ENCODE measurements at regions not wholly inside any gene's neighbourhood (a gene's known extent, or its start where the extent isn't known, plus 50 kb on each side); places are given as distances from the start of the nearest gene placed in this dataset.

GRCh38 chr22:22127100-22127499 is 117.5 kb upstream of the VPREB1 start:
- H2AFZ ChIP-seq (ENCODE audit: low read depth): no peak overlapping the region
- no peak overlapping the region for H3K4me3 ChIP-seq (IDR thresholded peaks at IDR 0.05; ENCODE audit: insufficient read depth, low read depth, low read length)
- H3K79me2 ChIP-seq (ENCODE audit: insufficient read depth, low read depth): no peaks in the 10 kb centered on the region
- H3K9ac ChIP-seq: no peak overlapping the region
- H4K20me1 ChIP-seq (ENCODE audit: insufficient read depth): no peaks in the 10 kb centered on the region
- H3K4me2 ChIP-seq: no peak overlapping the region
- H3K27ac ChIP-seq: no peak overlapping the region
- no peak for TF ChIP-seq CTCF (conservative IDR thresholded peaks at IDR 0.05; ENCODE audit: low read depth, low read length)
- H3K27me3 ChIP-seq (ENCODE audit: insufficient read depth, low read depth): no peaks in the 10 kb centered on the region
- H3K4me1 ChIP-seq (ENCODE audit: low read depth, poor library complexity, severe bottlenecking): no peaks in the 10 kb centered on the region
- no peaks in the 10 kb centered on the region for H3K36me3 ChIP-seq (ENCODE audit: insufficient read depth)

- no peaks in the 10 kb centered on the region for H4K20me1 ChIP-seq (ENCODE audit: insufficient read depth)
- no peak overlapping the region for H3K9ac ChIP-seq
- no peak for TF ChIP-seq CTCF (conservative IDR thresholded peaks at IDR 0.05; ENCODE audit: low read depth, low read length)
- H3K27me3 ChIP-seq (ENCODE audit: insufficient read depth, low read depth): no peaks in the 10 kb centered on the region
- no peak overlapping the region for H3K27ac ChIP-seq
- no peak overlapping the region for H2AFZ ChIP-seq (ENCODE audit: low read depth)
- H3K4me1 ChIP-seq (ENCODE audit: low read depth, poor library complexity, severe bottlenecking): no peaks in the 10 kb centered on the region
- no peak overlapping the region for H3K4me2 ChIP-seq
- no peak overlapping the region for H3K4me3 ChIP-seq (IDR thresholded peaks at IDR 0.05; ENCODE audit: insufficient read depth, low read depth, low read length)
- H3K79me2 ChIP-seq (ENCODE audit: insufficient read depth, low read depth): no peaks in the 10 kb centered on the region
- no peaks in the 10 kb centered on the region for H3K36me3 ChIP-seq (ENCODE audit: insufficient read depth)
Observed at GRCh38 chr22:22125579-22126468, 118.8 kb upstream of the VPREB1 start.

- no peak for TF ChIP-seq CTCF (conservative IDR thresholded peaks at IDR 0.05; ENCODE audit: low read depth, low read length)
- H3K36me3 ChIP-seq (ENCODE audit: insufficient read depth): no peaks in the 10 kb centered on the region
- H3K27me3 ChIP-seq (ENCODE audit: insufficient read depth, low read depth): no peaks in the 10 kb centered on the region
- H3K9ac ChIP-seq: no peak overlapping the region
- H4K20me1 ChIP-seq (ENCODE audit: insufficient read depth): no peaks in the 10 kb centered on the region
- no peak overlapping the region for H3K4me2 ChIP-seq
- no peaks in the 10 kb centered on the region for H3K79me2 ChIP-seq (ENCODE audit: insufficient read depth, low read depth)
- H3K27ac ChIP-seq: no peak overlapping the region
- H3K4me1 ChIP-seq (ENCODE audit: low read depth, poor library complexity, severe bottlenecking): no peaks in the 10 kb centered on the region
- no peak overlapping the region for H2AFZ ChIP-seq (ENCODE audit: low read depth)
- no peak overlapping the region for H3K4me3 ChIP-seq (IDR thresholded peaks at IDR 0.05; ENCODE audit: insufficient read depth, low read depth, low read length)
Observed at GRCh38 chr22:22125028-22125578, 119.5 kb upstream of the VPREB1 start.

- Histone ChIP-seq H4K20me1 (ENCODE audit: insufficient read depth) (no peaks in the 10 kb centered on the region), H3K36me3 (ENCODE audit: insufficient read depth) (no peaks in the 10 kb centered on the region), H3K4me1 (ENCODE audit: low read depth, poor library complexity, severe bottlenecking) (no peaks in the 10 kb centered on the region), H3K79me2 (ENCODE audit: insufficient read depth, low read depth) (no peaks in the 10 kb centered on the region), H3K4me3 (IDR thresholded peaks at IDR 0.05; ENCODE audit: insufficient read depth, low read depth, low read length) (no peak overlapping the region), H3K9ac (no peak overlapping the region), H3K27ac (no peak overlapping the region), H3K27me3 (ENCODE audit: insufficient read depth, low read depth) (no peaks in the 10 kb centered on the region), H3K4me2 (no peak overlapping the region), H2AFZ (ENCODE audit: low read depth) (no peak overlapping the region)
- TF ChIP-seq CTCF (conservative IDR thresholded peaks at IDR 0.05; ENCODE audit: low read depth, low read length): no peak
Observed at GRCh38 chr22:22124374-22124773, 120.2 kb upstream of the VPREB1 start.
